Activated naive CD8-positive, alpha-beta T cell treated with anti-CD3 and anti-CD28 coated beads, Interleukin-2, amount 10 ng/mL, durations not matched to agents 7 days and 5 days (primary cell): ENCODE measurements at regions not wholly inside any gene's neighbourhood (a gene's known extent, or its start where the extent isn't known, plus 50 kb on each side); places are given as distances from the start of the nearest gene placed in this dataset.

ENCODE experiments used
- ATAC-seq: fragments of 150-1000 bp; cut with Tn5 transposase; one replicate; pipeline ENCODE4 v1.10.0; 2021; ENCODE audit warnings: low read depth, moderate library complexity
- POLR2A ChIA-PET: fragments of 350-600 bp; sonication (Branson Sonifier 250); formaldehyde crosslinking; loops from one replicate; lab custom pipeline; 2021; ENCODE audit warnings: antibody characterized with exemption; lab: Charles Lee
- DNase-seq: peaks from one replicate; pipeline ENCODE4 v3.0.0; 2021
- H3K27ac Mint-ChIP-seq: one replicate; pipeline ENCODE4 v1.8.0; 2022; ENCODE audit warnings: mild to moderate bottlenecking, mixed read lengths
- H3K27me3 Mint-ChIP-seq: one replicate; pipeline ENCODE4 v1.8.0; 2022; ENCODE audit warnings: mild to moderate bottlenecking, moderate library complexity, mixed read lengths
- H3K36me3 Mint-ChIP-seq: one replicate; pipeline ENCODE4 v1.8.0; 2021; ENCODE audit warnings: mild to moderate bottlenecking, mixed read lengths
- H3K4me1 Mint-ChIP-seq: one replicate; pipeline ENCODE4 v1.8.0; 2021; ENCODE audit warnings: mixed read lengths
- H3K4me3 Mint-ChIP-seq: one replicate; pipeline ENCODE4 v1.8.0; 2022; ENCODE audit warnings: mild to moderate bottlenecking, moderate library complexity, mixed read lengths
- H3K9me3 Mint-ChIP-seq: one replicate; pipeline ENCODE4 v1.8.0; 2021; ENCODE audit warnings: mixed read lengths

GRCh38 chr12:91575630-91576029 lies 393.0 kb upstream of the DCN start:
- H3K9me3 Mint-ChIP-seq = no peaks in the 10 kb centered on the region
- H3K4me1 Mint-ChIP-seq = peaks cover 7% of the 10 kb centered on the region
- no peak for ATAC-seq
- H3K27ac Mint-ChIP-seq = no peak overlapping the region
- DNase-seq = no peak
- peaks cover 2% of the 10 kb centered on the region for H3K36me3 Mint-ChIP-seq
- no peak overlapping the region for H3K4me3 Mint-ChIP-seq
- POLR2A ChIA-PET = interaction anchor here (0.7 kb wide), 1 partner anchor 568 kb away, joined by 4 read pairs; no protein-coding TSS in a partner anchor
- no peaks in the 10 kb centered on the region for H3K27me3 Mint-ChIP-seq

- Mint-ChIP-seq H3K27me3 (no peaks in the 10 kb centered on the region), H3K4me3 (no peak overlapping the region), H3K27ac (no peak overlapping the region), H3K9me3 (no peaks in the 10 kb centered on the region), H3K36me3 (peaks cover 2% of the 10 kb centered on the region), H3K4me1 (peaks cover 7% of the 10 kb centered on the region)
- no peak for DNase-seq
- POLR2A ChIA-PET = interaction anchor here (0.7 kb wide), 1 partner anchor 569 kb away, joined by 4 read pairs; no protein-coding TSS in a partner anchor
- no peak for ATAC-seq
Measured at GRCh38 chr12:91574975-91575374, 392.4 kb upstream of the DCN start.

DNA sequence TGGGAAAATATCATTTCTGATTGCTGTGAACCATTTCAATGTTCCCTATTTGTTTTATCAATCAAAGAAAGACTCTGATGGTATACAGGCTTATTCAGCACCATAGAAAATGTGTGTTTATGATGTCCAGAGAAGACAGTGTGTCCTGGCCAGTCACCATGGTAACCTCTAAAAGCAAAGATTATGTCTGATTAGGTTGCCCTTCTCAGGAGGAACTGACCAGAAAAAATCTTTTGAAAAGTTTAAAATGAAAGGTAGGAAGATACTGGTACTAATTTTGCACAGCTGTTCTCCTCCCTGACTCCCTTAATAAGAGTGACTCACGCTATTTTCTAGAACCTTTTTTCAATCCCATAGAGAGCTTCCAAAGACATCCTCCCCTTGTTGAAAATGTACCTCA lies 391.8 kb upstream of the DCN start:
- peaks cover 7% of the 10 kb centered on the region for H3K4me1 Mint-ChIP-seq
- no peak overlapping the region for H3K27ac Mint-ChIP-seq
- POLR2A ChIA-PET = no interaction called here
- H3K4me3 Mint-ChIP-seq = no peak overlapping the region
- peaks cover 2% of the 10 kb centered on the region for H3K36me3 Mint-ChIP-seq
- no peaks in the 10 kb centered on the region for H3K27me3 Mint-ChIP-seq
- no peak for ATAC-seq
- no peak for DNase-seq
- H3K9me3 Mint-ChIP-seq = no peaks in the 10 kb centered on the region

GRCh38 chr12:91572869-91573268 lies 390.3 kb upstream of the DCN start:
- Mint-ChIP-seq H3K27me3 (no peaks in the 10 kb centered on the region), H3K27ac (no peak overlapping the region), H3K9me3 (no peaks in the 10 kb centered on the region), H3K4me1 (peaks cover 6% of the 10 kb centered on the region), H3K36me3 (peaks cover 2% of the 10 kb centered on the region), H3K4me3 (no peak overlapping the region)
- POLR2A ChIA-PET = interaction anchor here (0.6 kb wide), 1 partner anchor 792 kb away, joined by 3 read pairs; no protein-coding TSS in a partner anchor
- no peak for ATAC-seq
- no peak for DNase-seq

- ATAC-seq (no peak), DNase-seq (no peak)
- Mint-ChIP-seq H3K4me3 (no peak overlapping the region), H3K27me3 (no peaks in the 10 kb centered on the region), H3K36me3 (peaks cover 9% of the 10 kb centered on the region), H3K4me1 (peaks cover 13% of the 10 kb centered on the region), H3K27ac (no peak overlapping the region), H3K9me3 (peaks cover 6% of the 10 kb centered on the region)
- POLR2A ChIA-PET = no interaction called here
Measured at GRCh38 chr12:91567100-91567485, 384.5 kb upstream of the DCN start.

GRCh38 chr12:91566328-91567099 lies 383.9 kb upstream of the DCN start:
- peaks cover 9% of the 10 kb centered on the region for H3K36me3 Mint-ChIP-seq
- no peak overlapping the region for H3K4me3 Mint-ChIP-seq
- POLR2A ChIA-PET = no interaction called here
- no peaks in the 10 kb centered on the region for H3K27me3 Mint-ChIP-seq
- no peak for DNase-seq
- H3K27ac Mint-ChIP-seq = no peak overlapping the region
- peaks cover 15% of the 10 kb centered on the region for H3K4me1 Mint-ChIP-seq
- peaks cover 6% of the 10 kb centered on the region for H3K9me3 Mint-ChIP-seq
- ATAC-seq = no peak

DNA sequence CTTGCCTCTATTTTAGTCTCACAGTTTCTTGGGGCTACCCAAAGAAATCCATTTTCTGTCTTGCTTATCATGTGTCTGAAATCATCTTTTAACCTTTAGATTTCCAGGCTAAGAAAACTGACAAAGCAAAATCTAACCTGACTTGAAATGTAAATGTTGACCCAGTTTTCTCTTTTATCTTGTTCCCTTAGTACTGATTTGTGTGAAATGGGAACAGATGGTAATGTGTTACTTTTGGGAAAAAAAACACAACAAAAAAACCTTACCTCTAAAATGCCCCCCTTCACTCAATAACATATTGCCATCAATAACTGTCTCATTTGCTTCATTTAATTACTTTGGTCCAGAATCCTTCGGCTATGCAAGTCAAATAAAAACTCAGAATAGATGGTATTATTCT lies 383.2 kb upstream of the DCN start:
- POLR2A ChIA-PET = no interaction called here
- H3K4me1 Mint-ChIP-seq = peaks cover 15% of the 10 kb centered on the region
- H3K27ac Mint-ChIP-seq = no peak overlapping the region
- peaks cover 6% of the 10 kb centered on the region for H3K9me3 Mint-ChIP-seq
- H3K27me3 Mint-ChIP-seq = no peaks in the 10 kb centered on the region
- H3K4me3 Mint-ChIP-seq = no peak overlapping the region
- ATAC-seq (no peak), DNase-seq (no peak)
- peaks cover 9% of the 10 kb centered on the region for H3K36me3 Mint-ChIP-seq

DNA sequence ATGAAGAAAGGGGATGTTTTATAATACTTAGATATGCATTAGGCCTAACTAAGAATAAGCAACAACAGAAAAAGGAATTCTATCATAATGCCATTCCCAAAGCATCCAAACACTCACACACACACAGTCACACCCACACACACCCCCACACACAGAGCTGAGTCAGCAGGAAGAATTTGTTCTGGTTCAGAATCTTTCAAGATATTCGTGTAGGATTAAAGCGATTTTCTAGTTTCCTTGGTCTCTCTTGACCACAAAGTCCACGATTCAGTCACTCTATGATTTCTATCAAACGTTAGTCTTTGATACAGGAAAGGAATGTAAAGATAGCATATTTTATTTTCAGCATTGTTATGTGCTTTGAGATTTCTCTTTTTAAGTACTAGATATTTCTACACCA lies 382.6 kb upstream of the DCN start:
- Mint-ChIP-seq H3K4me1 (peaks cover 15% of the 10 kb centered on the region), H3K4me3 (no peak overlapping the region), H3K9me3 (peaks cover 6% of the 10 kb centered on the region), H3K27me3 (no peaks in the 10 kb centered on the region), H3K36me3 (peaks cover 10% of the 10 kb centered on the region), H3K27ac (no peak overlapping the region)
- DNase-seq (no peak), ATAC-seq (no peak)
- POLR2A ChIA-PET = no interaction called here

GRCh38 chr12:91563011-91563765 lies 380.6 kb upstream of the DCN start:
- POLR2A ChIA-PET = no interaction called here
- H3K27ac Mint-ChIP-seq = peak overlapping the region; percentile 7
- no peak for ATAC-seq

GRCh38 chr12:91562476-91562875 lies 379.9 kb upstream of the DCN start:
- POLR2A ChIA-PET = no interaction called here
- H3K4me3 Mint-ChIP-seq = peak overlapping the region; percentile 19
- H3K9me3 Mint-ChIP-seq = peaks cover 14% of the 10 kb centered on the region
- H3K27ac Mint-ChIP-seq = peak overlapping the region; percentile 7
- ATAC-seq (peak; percentile 91), DNase-seq (no peak)
- H3K4me1 Mint-ChIP-seq = peaks cover 18% of the 10 kb centered on the region
- H3K27me3 Mint-ChIP-seq = no peaks in the 10 kb centered on the region
- H3K36me3 Mint-ChIP-seq = peaks cover 17% of the 10 kb centered on the region

More at GRCh38 chr12:91563011-91563765, 380.6 kb upstream of the DCN start:
- Mint-ChIP-seq H3K4me1 (peaks cover 17% of the 10 kb centered on the region), H3K27me3 (no peaks in the 10 kb centered on the region), H3K36me3 (peaks cover 17% of the 10 kb centered on the region), H3K4me3 (peak overlapping the region; percentile 0), H3K9me3 (peaks cover 13% of the 10 kb centered on the region)
- DNase-seq = no peak

DNA sequence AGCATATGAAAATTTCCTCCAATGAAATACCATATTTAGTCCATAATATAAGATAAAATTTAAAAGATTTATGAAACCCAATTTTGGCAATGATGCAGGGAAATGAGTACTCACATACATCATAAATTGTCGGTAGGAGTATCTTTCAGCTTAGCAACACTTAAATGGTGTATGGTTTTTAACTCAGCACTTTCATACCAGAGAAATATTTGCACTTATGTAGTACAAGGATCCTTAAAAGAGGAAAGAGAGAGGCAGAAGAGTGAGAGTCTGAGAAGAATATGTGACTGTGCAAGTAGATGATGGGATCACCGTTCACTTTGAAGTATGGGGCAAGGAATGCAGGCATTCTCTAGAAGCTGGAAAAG lies 379.3 kb upstream of the DCN start:
- peaks cover 13% of the 10 kb centered on the region for H3K9me3 Mint-ChIP-seq
- no peaks in the 10 kb centered on the region for H3K27me3 Mint-ChIP-seq
- ATAC-seq (no peak), DNase-seq (no peak)
- peaks cover 18% of the 10 kb centered on the region for H3K4me1 Mint-ChIP-seq
- H3K27ac Mint-ChIP-seq = peak overlapping the region; percentile 7
- H3K36me3 Mint-ChIP-seq = peaks cover 17% of the 10 kb centered on the region
- POLR2A ChIA-PET = no interaction called here
- H3K4me3 Mint-ChIP-seq = peak overlapping the region; percentile 19

GRCh38 chr12:91561301-91561957 lies 378.8 kb upstream of the DCN start:
- peaks cover 12% of the 10 kb centered on the region for H3K9me3 Mint-ChIP-seq
- peaks cover 18% of the 10 kb centered on the region for H3K4me1 Mint-ChIP-seq
- no peaks in the 10 kb centered on the region for H3K27me3 Mint-ChIP-seq
- no peak for ATAC-seq
- no peak overlapping the region for H3K4me3 Mint-ChIP-seq
- no peak overlapping the region for H3K27ac Mint-ChIP-seq
- POLR2A ChIA-PET = no interaction called here
- peaks cover 17% of the 10 kb centered on the region for H3K36me3 Mint-ChIP-seq
- DNase-seq = no peak

GRCh38 chr12:91556909-91557308 lies 374.3 kb upstream of the DCN start:
- no peaks in the 10 kb centered on the region for H3K27me3 Mint-ChIP-seq
- POLR2A ChIA-PET = interaction anchor here (0.6 kb wide), 1 partner anchor 555 kb away, joined by 5 read pairs; no protein-coding TSS in a partner anchor
- no peak overlapping the region for H3K27ac Mint-ChIP-seq
- ATAC-seq (no peak), DNase-seq (no peak)
- H3K4me1 Mint-ChIP-seq = peaks cover 3% of the 10 kb centered on the region
- H3K4me3 Mint-ChIP-seq = no peak overlapping the region
- peaks cover 9% of the 10 kb centered on the region for H3K36me3 Mint-ChIP-seq
- H3K9me3 Mint-ChIP-seq = peaks cover 10% of the 10 kb centered on the region
